ENCODE measurements at regions not wholly inside any gene's neighbourhood (a gene's known extent, or its start where the extent isn't known, plus 50 kb on each side); places are given as distances from the start of the nearest gene placed in this dataset.
"Not testable (repeated sequence)": the region's sequence is repeated elsewhere in the genome, so short reads cannot be mapped to it uniquely, and the experiment has no call there.

DNA sequence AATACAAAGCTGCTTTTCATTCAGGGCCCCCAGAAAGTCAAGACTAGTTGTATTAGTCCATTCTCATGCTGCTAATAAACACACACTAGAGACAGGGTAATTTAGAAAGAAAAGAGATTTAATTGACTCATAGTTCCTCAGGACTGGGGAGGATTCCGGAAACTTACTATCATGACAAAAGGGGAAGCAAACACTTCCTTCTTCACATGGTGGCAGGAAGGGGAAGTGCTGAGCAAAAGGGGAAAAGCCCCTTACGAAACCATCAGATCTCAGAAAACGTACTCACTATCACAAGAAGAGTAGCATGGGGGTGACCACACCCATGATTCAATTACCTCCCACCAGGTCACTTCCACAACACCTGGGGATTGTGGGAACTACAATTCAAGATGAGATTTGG is 373.8 kb upstream of the FRG1 start:
- H3K4me3 ChIP-seq (replicated peaks in 1 of 2; ENCODE audit: low read depth in 1 of 2, low read length in 2 of 2); H3K4me1 ChIP-seq (ENCODE audit: control insufficient read depth in 1 of 2, insufficient read depth in 2 of 2, low read length in 2 of 2); intact Hi-C loops (cut with micrococcal nuclease); BruUV-seq (replicated peaks); DNase-seq (ENCODE audit: low read depth, low spot score); RAD21 ChIA-PET (ENCODE audit: low non-redundant PET in 1 of 2, low total read pairs in 2 of 2, uncharacterized antibody in 2 of 2, unreplicated experiment in 2 of 2); CTCF ChIA-PET; H3K27me3 ChIP-seq (ENCODE audit: insufficient read depth, low read length); H3K4me2 ChIP-seq (ENCODE audit: low read length); H2AFZ ChIP-seq (ENCODE audit: low read depth, low read length, poor library complexity, severe bottlenecking); H3K9ac ChIP-seq (ENCODE audit: low read length); H3K9me2 ChIP-seq (ENCODE audit: insufficient read depth); H3K36me3 ChIP-seq (ENCODE audit: control insufficient read depth in 1 of 2, insufficient read depth in 2 of 2, low read length in 2 of 2); POLR2A ChIA-PET; ATAC-seq; H3K27ac ChIP-seq (ENCODE audit: low read depth, low read length); H3K79me2 ChIP-seq (ENCODE audit: insufficient read depth, low read length); H3K9me3 ChIP-seq (ENCODE audit: control insufficient read depth in 1 of 2, insufficient read depth in 1 of 2, low read depth in 1 of 2, low read length in 2 of 2); H4K20me1 ChIP-seq (ENCODE audit: insufficient read depth): not testable (repeated sequence)

DNA sequence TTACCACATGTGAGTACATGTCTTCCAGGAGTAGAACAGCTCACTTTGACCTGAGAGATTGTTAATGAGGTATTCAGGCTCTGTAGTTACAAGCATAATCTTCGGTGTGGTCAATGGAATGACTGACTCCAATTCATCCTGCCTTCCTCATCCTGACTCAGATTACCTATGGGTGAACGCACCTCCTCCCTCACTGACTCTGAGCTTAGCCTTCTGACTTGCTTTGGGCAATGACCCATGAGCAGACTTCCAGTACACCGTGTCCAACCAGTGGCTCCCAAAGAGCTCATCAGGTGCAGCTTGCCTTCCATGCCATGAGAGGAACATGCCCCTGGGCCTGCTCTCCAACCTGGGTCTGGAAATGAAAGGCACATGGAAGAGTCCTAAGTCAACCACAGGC is 361.0 kb upstream of the FRG1 start:
- CTCF ChIA-PET; H3K9ac ChIP-seq (ENCODE audit: low read length); POLR2A ChIA-PET; H3K4me2 ChIP-seq (ENCODE audit: low read length); ATAC-seq; H3K27ac ChIP-seq (ENCODE audit: low read depth, low read length); RAD21 ChIA-PET (ENCODE audit: low non-redundant PET in 1 of 2, low total read pairs in 2 of 2, uncharacterized antibody in 2 of 2, unreplicated experiment in 2 of 2); H2AFZ ChIP-seq (ENCODE audit: low read depth, low read length, poor library complexity, severe bottlenecking); H3K9me2 ChIP-seq (ENCODE audit: insufficient read depth); BruUV-seq (replicated peaks); H3K36me3 ChIP-seq (ENCODE audit: control insufficient read depth in 1 of 2, insufficient read depth in 2 of 2, low read length in 2 of 2); H3K9me3 ChIP-seq (ENCODE audit: control insufficient read depth in 1 of 2, insufficient read depth in 1 of 2, low read depth in 1 of 2, low read length in 2 of 2); H3K4me1 ChIP-seq (ENCODE audit: control insufficient read depth in 1 of 2, insufficient read depth in 2 of 2, low read length in 2 of 2); H3K79me2 ChIP-seq (ENCODE audit: insufficient read depth, low read length); H4K20me1 ChIP-seq (ENCODE audit: insufficient read depth); intact Hi-C loops (cut with micrococcal nuclease); H3K4me3 ChIP-seq (replicated peaks in 1 of 2; ENCODE audit: low read depth in 1 of 2, low read length in 2 of 2); DNase-seq (ENCODE audit: low read depth, low spot score); H3K27me3 ChIP-seq (ENCODE audit: insufficient read depth, low read length): not testable (repeated sequence)

DNA sequence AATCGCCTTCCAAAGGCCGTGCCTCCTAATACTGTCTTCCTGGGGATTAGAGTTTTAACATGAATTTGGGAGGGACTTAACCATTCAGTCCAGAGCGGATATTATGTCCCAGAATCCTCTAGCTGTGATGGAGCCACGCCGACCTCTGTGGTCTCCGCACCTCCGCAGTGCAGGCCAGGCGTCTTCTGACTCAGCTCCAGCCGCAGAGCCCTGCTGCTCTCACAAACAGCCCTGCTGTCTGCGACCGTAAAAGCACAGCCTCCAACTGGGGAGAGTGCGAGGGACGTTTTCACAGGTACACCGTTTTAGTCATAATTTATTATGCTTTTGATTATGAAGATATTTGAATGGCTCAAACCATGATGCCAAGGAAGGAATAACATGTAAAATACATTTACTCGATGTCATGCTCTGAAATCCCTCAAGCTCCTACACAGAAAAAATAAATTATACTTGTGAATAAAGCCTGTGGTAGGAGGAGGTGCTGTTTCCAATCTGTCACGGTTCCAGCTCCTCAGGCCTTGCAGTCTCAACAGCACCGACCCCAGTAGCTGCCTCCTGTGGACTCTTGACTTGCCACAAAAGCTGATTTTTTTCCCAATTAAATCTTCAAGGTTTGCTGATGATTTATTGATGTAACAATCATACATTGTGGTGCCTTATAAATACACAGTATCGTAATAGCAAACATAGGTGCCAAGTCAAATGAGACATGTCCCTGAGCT is 353.6 kb upstream of the FRG1 start:
- ATAC-seq; intact Hi-C loops (cut with micrococcal nuclease); POLR2A ChIA-PET: not testable (repeated sequence)

More for the DNA sequence above, 353.6 kb upstream of the FRG1 start:
- H3K9me3 ChIP-seq (ENCODE audit: control insufficient read depth in 1 of 2, insufficient read depth in 1 of 2, low read depth in 1 of 2, low read length in 2 of 2); H3K79me2 ChIP-seq (ENCODE audit: insufficient read depth, low read length); DNase-seq (ENCODE audit: low read depth, low spot score); H3K36me3 ChIP-seq (ENCODE audit: control insufficient read depth in 1 of 2, insufficient read depth in 2 of 2, low read length in 2 of 2); H3K9me2 ChIP-seq (ENCODE audit: insufficient read depth); H4K20me1 ChIP-seq (ENCODE audit: insufficient read depth); H3K27me3 ChIP-seq (ENCODE audit: insufficient read depth, low read length); H2AFZ ChIP-seq (ENCODE audit: low read depth, low read length, poor library complexity, severe bottlenecking); BruUV-seq (replicated peaks); CTCF ChIA-PET; RAD21 ChIA-PET (ENCODE audit: low non-redundant PET in 1 of 2, low total read pairs in 2 of 2, uncharacterized antibody in 2 of 2, unreplicated experiment in 2 of 2); H3K4me2 ChIP-seq (ENCODE audit: low read length); H3K9ac ChIP-seq (ENCODE audit: low read length); H3K4me3 ChIP-seq (replicated peaks in 1 of 2; ENCODE audit: low read depth in 1 of 2, low read length in 2 of 2); H3K27ac ChIP-seq (ENCODE audit: low read depth, low read length); H3K4me1 ChIP-seq (ENCODE audit: control insufficient read depth in 1 of 2, insufficient read depth in 2 of 2, low read length in 2 of 2): not testable (repeated sequence)
